H1 (cell line): ENCODE measurements at regions not wholly inside any gene's neighbourhood (a gene's known extent, or its start where the extent isn't known, plus 50 kb on each side); places are given as distances from the start of the nearest gene placed in this dataset.

ENCODE experiments used
- CTCF ChIA-PET: fragments of 300-600 bp; sonication (Branson Sonifier 250); formaldehyde crosslinking; loops from one replicate; lab custom pipeline; 2021; ENCODE audit not compliant: partially characterized antibody; lab: Charles Lee
- POLR2A ChIA-PET: fragments of 300-600 bp; sonication (Branson Sonifier 250); formaldehyde crosslinking; loops from one replicate; lab custom pipeline; 2021; ENCODE audit warnings: inconsistent platforms; ENCODE audit not compliant: partially characterized antibody; lab: Charles Lee
- DNase-seq, 2 experiments: peaks; one replicate each; pipeline versions ENCODE4 v3.0.0 to v3.0.0-alpha.2; 2010 to 2022; ENCODE audit warnings: low spot score in 2 of 2, low read depth in 1 of 2, mixed read lengths in 1 of 2
- FAIRE-seq: peaks from 2 replicates; lab custom pipeline; 2011; peaks lifted over from hg19 to GRCh38; lab: Jason Lieb, UNC
- H2AFZ ChIP-seq: 2 replicates; pipeline ENCODE4 v1.8.1; 2012; ENCODE audit warnings: low read length, inconsistent platforms
- H2AK5ac ChIP-seq: 2 replicates; pipeline ENCODE4 v1.6.1; 2013; ENCODE audit warnings: low read depth, low read length
- H2BK120ac ChIP-seq: replicated peaks from 2 replicates; pipeline ENCODE3; 2013; ENCODE audit warnings: low read depth, low read length, inconsistent platforms
- H2BK12ac ChIP-seq: 2 replicates; pipeline ENCODE4 v1.6.1; 2013; ENCODE audit warnings: low read depth, low read length
- H2BK15ac ChIP-seq: 2 replicates; pipeline ENCODE4 v1.6.1; 2013; ENCODE audit warnings: low read length
- H2BK20ac ChIP-seq: 2 replicates; pipeline ENCODE4 v1.6.1; 2013; ENCODE audit warnings: low read length
- H2BK5ac ChIP-seq: 2 replicates; pipeline ENCODE4 v1.6.1; 2013; ENCODE audit warnings: low read depth, low read length
- H3K14ac ChIP-seq: 2 replicates; pipeline ENCODE4 v1.6.1; 2013; ENCODE audit warnings: inconsistent platforms; ENCODE audit not compliant: insufficient read length
- H3K18ac ChIP-seq: 2 replicates; pipeline ENCODE4 v1.6.1; 2013; ENCODE audit warnings: low read length; ENCODE audit errors: extremely low read depth
- H3K23ac ChIP-seq: 2 replicates; pipeline ENCODE4 v1.6.1; 2013; ENCODE audit warnings: inconsistent platforms; ENCODE audit not compliant: insufficient read length
- H3K23me2 ChIP-seq: 2 replicates; pipeline ENCODE4 v1.6.1; 2013; ENCODE audit warnings: low read depth, low read length
- H3K27ac ChIP-seq: 2 replicates; pipeline ENCODE4 v1.6.1; 2011; ENCODE audit warnings: low read depth, low read length, inconsistent platforms
- H3K27me3 ChIP-seq, 4 experiments: replicated peaks in 1 of 4; 1 replicate in 1 of 4; 2 replicates in 3 of 4; pipeline versions ENCODE4 v1.6.1 to v1.8.1; 2011 to 2013; ENCODE audit warnings: low read length in 3 of 4, mild to moderate bottlenecking in 3 of 4, inconsistent platforms in 2 of 4, mixed read lengths in 2 of 4, moderate library complexity in 1 of 4; ENCODE audit not compliant: control insufficient read depth in 3 of 4, insufficient read depth in 3 of 4; ENCODE audit errors: extremely low read depth in 1 of 4
- H3K36me3 ChIP-seq, 4 experiments: 2 replicates each; pipeline versions ENCODE4 v1.6.1 to v1.8.1; 2011 to 2013; ENCODE audit warnings: mild to moderate bottlenecking in 4 of 4, low read length in 3 of 4, moderate library complexity in 2 of 4, control low read depth in 1 of 4, inconsistent platforms in 1 of 4; ENCODE audit not compliant: insufficient read depth in 4 of 4, control insufficient read depth in 2 of 4
- H3K4ac ChIP-seq: replicated peaks from 2 replicates; pipeline ENCODE3; 2013; ENCODE audit warnings: low read length, low read depth, mixed read lengths, inconsistent platforms; ENCODE audit not compliant: insufficient read length
- H3K4me1 ChIP-seq, 4 experiments: replicated peaks in 1 of 4; 1 replicate in 1 of 4; 2 replicates in 3 of 4; pipeline versions ENCODE4 v1.6.1 to v1.8.1; 2011 to 2013; ENCODE audit warnings: low read length in 3 of 4, inconsistent platforms in 2 of 4, mixed read lengths in 1 of 4; ENCODE audit not compliant: insufficient read depth in 4 of 4, control insufficient read depth in 3 of 4
- H3K4me2 ChIP-seq, 2 experiments: 2 replicates each; pipeline versions ENCODE4 v1.6.1 to v1.8.1; 2011 to 2013; ENCODE audit warnings: low read depth in 2 of 2, low read length in 2 of 2, control low read depth in 1 of 2, inconsistent platforms in 1 of 2, mild to moderate bottlenecking in 1 of 2; ENCODE audit not compliant: insufficient read depth in 1 of 2
- H3K4me3 ChIP-seq, 4 experiments: fragments of 200-600, 300-600 bp in 1 of 4; sonication (generic), shearing (Covaris generic), sonication (Bioruptor Twin) in 1 of 4; 2 replicates each; pipeline versions ENCODE4 v1.5.1 to v1.8.1; 2011 to 2016; ENCODE audit warnings: low read length in 4 of 4, low read depth in 3 of 4, control low read depth in 2 of 4, inconsistent platforms in 2 of 4, mild to moderate bottlenecking in 2 of 4, mixed read lengths in 1 of 4, moderate library complexity in 1 of 4; ENCODE audit not compliant: insufficient read depth in 2 of 4; ENCODE audit errors: extremely low read depth in 1 of 4
- H3K56ac ChIP-seq: replicated peaks from 2 replicates; pipeline ENCODE3; 2013; ENCODE audit warnings: low read depth, mild to moderate bottlenecking, mixed read lengths, low read length, inconsistent platforms; ENCODE audit not compliant: insufficient read length
- H3K79me1 ChIP-seq: 2 replicates; pipeline ENCODE4 v1.6.1; 2013; ENCODE audit warnings: low read depth, low read length, control low read depth
- H3K79me2 ChIP-seq, 2 experiments: 2 replicates each; pipeline versions ENCODE4 v1.6.1 to v1.8.1; 2012 to 2013; ENCODE audit warnings: low read length in 2 of 2, mild to moderate bottlenecking in 2 of 2, inconsistent platforms in 1 of 2; ENCODE audit not compliant: insufficient read depth in 2 of 2, control insufficient read depth in 1 of 2
- H3K9ac ChIP-seq, 4 experiments: replicated peaks in 1 of 4; 1 replicate in 1 of 4; 2 replicates in 3 of 4; pipeline versions ENCODE4 v1.6.1 to v1.8.1; 2011 to 2013; ENCODE audit warnings: low read depth in 3 of 4, low read length in 3 of 4, control low read depth in 2 of 4, mild to moderate bottlenecking in 2 of 4, moderate library complexity in 2 of 4, inconsistent platforms in 1 of 4; ENCODE audit errors: extremely low read depth in 1 of 4
- H3K9me3 ChIP-seq, 2 experiments: 2 replicates each; pipeline versions ENCODE4 v1.6.1 to v1.8.1; 2012 to 2013; ENCODE audit warnings: mild to moderate bottlenecking in 2 of 2, moderate library complexity in 2 of 2, control low read depth in 1 of 2, inconsistent platforms in 1 of 2, low read depth in 1 of 2, low read length in 1 of 2, mixed read lengths in 1 of 2; ENCODE audit not compliant: insufficient read depth in 2 of 2
- H4K20me1 ChIP-seq, 2 experiments: replicated peaks in 1 of 2; 2 replicates each; pipeline versions ENCODE3 to v1.8.1; 2011 to 2013; ENCODE audit warnings: inconsistent platforms in 2 of 2, low read length in 2 of 2, mild to moderate bottlenecking in 1 of 2; ENCODE audit not compliant: insufficient read depth in 2 of 2, control insufficient read depth in 1 of 2
- H4K5ac ChIP-seq: 2 replicates; pipeline ENCODE4 v1.6.1; 2013; ENCODE audit warnings: low read length, low read depth, mixed read lengths, inconsistent platforms; ENCODE audit not compliant: insufficient read length
- H4K8ac ChIP-seq: 2 replicates; pipeline ENCODE4 v1.8.0; 2013; ENCODE audit warnings: mild to moderate bottlenecking, moderate library complexity, low read length, inconsistent platforms; ENCODE audit not compliant: insufficient read depth; ENCODE audit errors: extremely low read depth
- H4K91ac ChIP-seq: replicated peaks from 2 replicates; pipeline ENCODE3; 2013; ENCODE audit warnings: low read length, mixed read lengths, inconsistent platforms; ENCODE audit not compliant: insufficient read length
- BRCA1 ChIP-seq: IDR thresholded peaks from 2 replicates; pipeline ENCODE4 v1.6.1; 2012; ENCODE audit warnings: low read depth, low read length, improper control_type of control experiment
- CHD1 ChIP-seq: IDR thresholded peaks from 2 replicates; pipeline ENCODE4 v1.6.1; 2012; ENCODE audit warnings: low read depth, low read length, improper control_type of control experiment
- CREB1 ChIP-seq: IDR thresholded peaks from 2 replicates; pipeline ENCODE4 v1.6.1; 2012; ENCODE audit warnings: inconsistent platforms
- EP300 ChIP-seq, 2 experiments: IDR thresholded peaks; 1 replicate in 1 of 2; 2 replicates in 1 of 2; pipeline ENCODE4 v1.6.1; 2011 to 2012; ENCODE audit warnings: low read depth in 2 of 2, low read length in 2 of 2, mild to moderate bottlenecking in 2 of 2, borderline replicate concordance in 1 of 2, inconsistent platforms in 1 of 2, moderate library complexity in 1 of 2
- JUN ChIP-seq: IDR thresholded peaks from 2 replicates; pipeline ENCODE4 v1.6.1; 2011; ENCODE audit warnings: low read depth, mild to moderate bottlenecking, improper control_type of control experiment, low read length
- JUND ChIP-seq: IDR thresholded peaks from 2 replicates; pipeline ENCODE4 v1.6.1; 2011; ENCODE audit warnings: mild to moderate bottlenecking, improper control_type of control experiment, low read length
- MAFK ChIP-seq: IDR thresholded peaks from 2 replicates; pipeline ENCODE4 v1.6.1; 2012; ENCODE audit warnings: low read depth, mild to moderate bottlenecking, improper control_type of control experiment, low read length
- POLR2A ChIP-seq, 2 experiments: IDR thresholded peaks; 1 replicate in 1 of 2; 2 replicates in 1 of 2; pipeline ENCODE4 v1.6.1; 2011; ENCODE audit warnings: low read depth in 2 of 2, low read length in 2 of 2, mild to moderate bottlenecking in 2 of 2; ENCODE audit errors: control extremely low read depth in 1 of 2
- RFX5 ChIP-seq: IDR thresholded peaks from 2 replicates; pipeline ENCODE4 v1.6.1; 2011; ENCODE audit warnings: low read depth, low read length, improper control_type of control experiment, borderline replicate concordance
- RNF2 ChIP-seq: fragments of 200-900, 300-1000 bp; sonication (generic); IDR thresholded peaks from 2 replicates; pipeline ENCODE4 v1.7.1; 2016; ENCODE audit warnings: borderline replicate concordance, low read depth, mild to moderate bottlenecking, antibody characterized with exemption, low read length; ENCODE audit not compliant: poor library complexity, severe bottlenecking; ENCODE audit errors: missing control alignments
- SIX5 ChIP-seq: IDR thresholded peaks from 2 replicates; pipeline ENCODE4 v1.6.1; 2011; ENCODE audit warnings: mild to moderate bottlenecking, low read depth, low read length
- TAF1 ChIP-seq: IDR thresholded peaks from 2 replicates; pipeline ENCODE4 v1.6.1; 2011; ENCODE audit warnings: mild to moderate bottlenecking, low read depth, low read length
- USF2 ChIP-seq: IDR thresholded peaks from 2 replicates; pipeline ENCODE4 v1.6.1; 2011; ENCODE audit warnings: low read length, improper control_type of control experiment
- YY1 ChIP-seq: IDR thresholded peaks from 2 replicates; pipeline ENCODE4 v1.6.1; 2011; ENCODE audit warnings: low read depth, mild to moderate bottlenecking, low read length
- WGBS, 2 experiments: shearing (Covaris generic) in 1 of 2; methylation state at CpG; one replicate each; pipeline versions ENCODE4 v1.1.6 to v1.1.7; 2013 to 2015; ENCODE audit warnings: low lambda C conversion rate in 2 of 2, mixed read lengths in 2 of 2, inconsistent platforms in 1 of 2, low coverage in 1 of 2, missing lambda C conversion rate in 1 of 2; ENCODE audit not compliant: insufficient replicate concordance in 2 of 2, insufficient coverage in 1 of 2, insufficient read length in 1 of 2; ENCODE audit errors: extremely low coverage in 1 of 2, missing lambda C conversion rate in 1 of 2; 5-methylcytosine and 5-hydroxymethylcytosine counted together

GRCh38 chr4:181105487-181105886 is 1137.7 kb upstream of the TENM3 start:
- H4K91ac ChIP-seq = no peak overlapping the region
- no peak for TF ChIP-seq TAF1
- no peak for TF ChIP-seq CREB1
- TF ChIP-seq RNF2 = no peak
- no peak for TF ChIP-seq BRCA1
- no peak for TF ChIP-seq EP300 (IDR thresholded peaks at IDR 0.05; ENCODE audit: borderline replicate concordance in 1 of 2, low read depth in 2 of 2, low read length in 2 of 2)
- TF ChIP-seq JUN = no peak
- no peak for TF ChIP-seq POLR2A (IDR thresholded peaks at IDR 0.05; ENCODE audit: control extremely low read depth in 1 of 2, low read depth in 2 of 2, low read length in 2 of 2)
- no peak for TF ChIP-seq RFX5
- no peak for TF ChIP-seq JUND
- TF ChIP-seq MAFK = no peak
- TF ChIP-seq USF2 = no peak
- no peak for TF ChIP-seq YY1
- TF ChIP-seq CHD1 = no peak
- TF ChIP-seq SIX5 = no peak

More at GRCh38 chr4:181105487-181105886, 1137.7 kb upstream of the TENM3 start:
- H3K79me1 ChIP-seq = no peaks in the 10 kb centered on the region
- H3K14ac ChIP-seq = no peak overlapping the region
- no peak overlapping the region for H2AFZ ChIP-seq
- ChIA-PET CTCF (no interaction called here), POLR2A (no interaction called here)
- H2BK15ac ChIP-seq = no peak overlapping the region
- no peak overlapping the region for H2BK120ac ChIP-seq
- no peak overlapping the region for H3K9ac ChIP-seq
- no peaks in the 10 kb centered on the region for H3K9me3 ChIP-seq
- H3K4me3 ChIP-seq = no peak overlapping the region
- no peak overlapping the region for H3K4ac ChIP-seq
- H2BK12ac ChIP-seq = no peak overlapping the region
- H3K23ac ChIP-seq = no peak overlapping the region
- H4K8ac ChIP-seq = no peak overlapping the region
- no peaks in the 10 kb centered on the region for H4K20me1 ChIP-seq
- no peaks in the 10 kb centered on the region for H3K23me2 ChIP-seq
- no peak overlapping the region for H3K27ac ChIP-seq
- H3K4me2 ChIP-seq = no peak overlapping the region
- DNase-seq (no peak), FAIRE-seq (no peak)
- no peak overlapping the region for H4K5ac ChIP-seq
- no peak overlapping the region for H3K56ac ChIP-seq
- no peaks in the 10 kb centered on the region for H3K79me2 ChIP-seq
- H3K18ac ChIP-seq = no peak overlapping the region
- H2BK20ac ChIP-seq = no peak overlapping the region
- H2BK5ac ChIP-seq = no peak overlapping the region
- H2AK5ac ChIP-seq = no peak overlapping the region
- H3K4me1 ChIP-seq = no peaks in the 10 kb centered on the region
- no peaks in the 10 kb centered on the region for H3K36me3 ChIP-seq
- H3K27me3 ChIP-seq = no peaks in the 10 kb centered on the region
- 100% methylated on average over 1 of the region's 1 CpG; no CpG with 5 or more reads in 1 of the 2 experiments for WGBS, 2 experiments
